Neural crest cell (in vitro differentiated cells): ENCODE measurements at regions not wholly inside any gene's neighbourhood (a gene's known extent, or its start where the extent isn't known, plus 50 kb on each side); places are given as distances from the start of the nearest gene placed in this dataset.
"Not testable (repeated sequence)": the region's sequence is repeated elsewhere in the genome, so short reads cannot be mapped to it uniquely, and the experiment has no call there.

ENCODE experiments used
- DNase-seq: peaks from one replicate; pipeline ENCODE4 v3.0.0; 2021; ENCODE audit warnings: low read depth, mixed read lengths, low spot score
- H3K27ac Mint-ChIP-seq: one replicate; pipeline ENCODE4 v1.8.0; 2021; ENCODE audit warnings: mild to moderate bottlenecking, mixed read lengths; ENCODE audit not compliant: unreplicated experiment
- H3K27me3 Mint-ChIP-seq: 2 replicates; pipeline ENCODE4 v1.8.0; 2021; ENCODE audit warnings: low read depth, mild to moderate bottlenecking, mixed read lengths
- H3K36me3 Mint-ChIP-seq: 2 replicates; pipeline ENCODE4 v1.8.0; 2021; ENCODE audit warnings: low read depth, mild to moderate bottlenecking, mixed read lengths
- H3K4me1 Mint-ChIP-seq: 2 replicates; pipeline ENCODE4 v1.8.0; 2021; ENCODE audit warnings: mixed read lengths
- H3K4me3 Mint-ChIP-seq: one replicate; pipeline ENCODE4 v1.8.0; 2021; ENCODE audit warnings: mild to moderate bottlenecking, mixed read lengths
- H3K9me3 Mint-ChIP-seq: 2 replicates; pipeline ENCODE4 v1.8.0; 2021; ENCODE audit warnings: mixed read lengths
- TF ChIP-seq, protein P1 (sequence below): fragments of 200-600 bp; sonication (generic); conservative IDR thresholded peaks from 2 replicates; pipeline ENCODE4 v1.5.0; 2021; ENCODE audit warnings: antibody characterized with exemption, mild to moderate bottlenecking

DNA sequence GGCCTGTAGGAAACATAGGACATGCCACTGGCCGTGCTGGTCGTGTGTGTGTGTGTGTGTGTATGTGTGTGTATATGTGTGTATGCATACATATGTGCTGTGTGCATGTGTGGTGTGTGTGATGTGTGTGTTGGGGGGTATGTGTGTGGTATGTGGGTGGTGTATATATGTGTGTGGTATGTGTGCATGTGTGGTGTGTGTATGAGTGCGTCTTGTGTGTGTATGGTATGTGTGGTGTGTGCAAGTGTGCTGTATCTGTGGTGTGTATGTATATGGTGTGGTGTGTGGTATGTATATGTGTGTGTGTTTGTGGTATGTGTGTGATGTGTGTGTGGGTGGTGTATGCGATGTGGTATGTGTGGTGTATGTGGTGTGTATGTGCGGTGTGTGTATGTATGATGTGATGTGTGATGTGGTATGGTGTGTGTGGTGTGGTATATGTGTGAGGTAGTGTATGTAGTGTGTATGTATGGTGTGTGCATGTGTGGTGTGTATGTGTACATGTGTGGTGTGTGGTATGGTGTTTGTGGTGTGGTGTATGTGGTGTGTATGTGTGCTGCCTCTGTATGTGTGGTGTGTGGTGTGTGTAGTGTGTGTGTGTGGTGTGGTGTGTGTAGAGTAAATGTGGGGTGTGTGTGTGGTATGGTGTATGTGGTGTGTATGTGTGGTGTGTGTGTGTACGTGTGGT lies 120.8 kb upstream of the CACHD1 start:
- no peak for DNase-seq
- peaks cover 6% of the 10 kb centered on the region for H3K27me3 Mint-ChIP-seq
- peaks cover under 1% of the 10 kb centered on the region for H3K4me1 Mint-ChIP-seq

DNA sequence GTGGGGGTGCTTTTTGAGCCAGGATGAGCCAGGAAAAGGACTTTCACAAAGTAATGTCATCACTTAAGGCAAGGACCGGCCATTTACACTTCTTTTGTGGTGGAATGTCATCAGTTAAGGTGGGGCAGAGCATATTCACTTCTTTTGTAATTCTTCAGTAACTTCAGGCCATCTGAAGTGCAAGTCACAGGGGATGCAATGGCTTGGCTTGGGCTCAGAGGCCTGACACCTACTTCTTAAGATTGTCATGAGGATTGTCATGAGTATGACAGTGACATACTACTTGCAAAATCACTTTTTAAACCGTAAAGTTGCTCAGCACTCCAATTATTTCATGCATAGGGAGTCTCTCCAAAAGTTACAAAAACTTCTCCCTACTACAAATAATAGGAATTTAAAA lies 114.4 kb upstream of the CACHD1 start:
- H3K9me3 Mint-ChIP-seq, H3K36me3 Mint-ChIP-seq, DNase-seq, H3K4me3 Mint-ChIP-seq, H3K27ac Mint-ChIP-seq: not testable (repeated sequence)
- Mint-ChIP-seq H3K27me3 (peaks cover 21% of the 10 kb centered on the region), H3K4me1 (peaks cover 26% of the 10 kb centered on the region)

More for the DNA sequence above, 120.8 kb upstream of the CACHD1 start:
- no peaks in the 10 kb centered on the region for H3K36me3 Mint-ChIP-seq
- TF ChIP-seq, protein P1, sequence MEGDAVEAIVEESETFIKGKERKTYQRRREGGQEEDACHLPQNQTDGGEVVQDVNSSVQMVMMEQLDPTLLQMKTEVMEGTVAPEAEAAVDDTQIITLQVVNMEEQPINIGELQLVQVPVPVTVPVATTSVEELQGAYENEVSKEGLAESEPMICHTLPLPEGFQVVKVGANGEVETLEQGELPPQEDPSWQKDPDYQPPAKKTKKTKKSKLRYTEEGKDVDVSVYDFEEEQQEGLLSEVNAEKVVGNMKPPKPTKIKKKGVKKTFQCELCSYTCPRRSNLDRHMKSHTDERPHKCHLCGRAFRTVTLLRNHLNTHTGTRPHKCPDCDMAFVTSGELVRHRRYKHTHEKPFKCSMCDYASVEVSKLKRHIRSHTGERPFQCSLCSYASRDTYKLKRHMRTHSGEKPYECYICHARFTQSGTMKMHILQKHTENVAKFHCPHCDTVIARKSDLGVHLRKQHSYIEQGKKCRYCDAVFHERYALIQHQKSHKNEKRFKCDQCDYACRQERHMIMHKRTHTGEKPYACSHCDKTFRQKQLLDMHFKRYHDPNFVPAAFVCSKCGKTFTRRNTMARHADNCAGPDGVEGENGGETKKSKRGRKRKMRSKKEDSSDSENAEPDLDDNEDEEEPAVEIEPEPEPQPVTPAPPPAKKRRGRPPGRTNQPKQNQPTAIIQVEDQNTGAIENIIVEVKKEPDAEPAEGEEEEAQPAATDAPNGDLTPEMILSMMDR, result no peak
- H3K27ac Mint-ChIP-seq, result no peak overlapping the region
- no peak overlapping the region for H3K4me3 Mint-ChIP-seq
- H3K9me3 Mint-ChIP-seq, result no peaks in the 10 kb centered on the region

DNA sequence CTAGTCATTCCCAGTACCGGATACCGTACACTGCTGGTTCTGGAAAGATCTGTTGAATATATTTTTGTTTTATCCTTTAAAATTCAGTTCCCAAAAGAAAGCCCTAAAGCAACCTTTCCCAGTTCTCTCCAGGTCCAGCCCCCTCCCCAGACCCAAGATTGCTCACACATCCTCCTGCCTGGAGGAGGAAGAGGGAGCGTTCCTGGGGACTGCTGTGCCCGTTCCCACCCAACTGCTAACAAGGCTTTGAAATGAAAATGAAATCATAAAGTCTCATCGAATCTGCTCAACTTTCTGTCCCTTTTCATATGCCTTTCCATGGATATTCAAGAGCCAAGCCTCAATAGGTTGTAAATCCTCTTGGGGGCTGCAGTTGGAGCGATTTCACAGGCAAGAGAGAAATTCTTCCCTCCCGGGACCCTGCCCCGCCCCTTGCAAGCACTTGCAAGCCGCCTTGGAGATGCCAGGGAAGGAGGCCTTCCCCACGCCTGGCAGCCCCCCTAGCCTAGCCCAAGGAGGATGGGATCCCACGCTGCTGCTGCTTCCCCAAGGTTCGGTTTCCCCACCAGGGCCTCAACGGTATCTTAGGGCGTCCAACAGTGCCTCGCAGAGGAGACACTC lies 113.2 kb upstream of the CACHD1 start:
- Mint-ChIP-seq H3K27ac (no peak overlapping the region), H3K4me1 (peaks cover 26% of the 10 kb centered on the region), H3K36me3 (no peaks in the 10 kb centered on the region), H3K4me3 (no peak overlapping the region), H3K9me3 (no peaks in the 10 kb centered on the region), H3K27me3 (peaks cover 21% of the 10 kb centered on the region)
- no peak for DNase-seq
- TF ChIP-seq, protein P1, result no peak

DNA sequence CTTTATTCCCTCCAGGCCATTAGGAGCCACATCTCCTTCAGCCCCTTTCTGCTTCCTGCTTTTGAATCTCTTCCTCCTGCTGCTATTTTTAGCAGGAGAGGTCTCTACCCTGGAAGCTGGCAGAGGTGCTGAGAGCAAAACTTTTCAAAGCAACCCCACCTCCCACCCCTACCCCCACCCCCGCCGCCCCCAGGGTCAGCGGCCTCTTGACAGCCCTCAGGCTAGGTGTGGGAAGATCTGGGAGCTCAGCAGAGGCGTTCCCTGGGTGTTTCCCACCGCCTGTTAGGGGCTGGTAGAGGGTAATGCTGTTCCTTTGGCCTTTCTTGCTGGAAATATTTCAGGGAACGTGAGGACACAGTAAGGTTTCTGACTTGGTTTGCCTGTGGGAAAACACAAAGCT lies 112.5 kb upstream of the CACHD1 start:
- no peak overlapping the region for H3K27ac Mint-ChIP-seq
- TF ChIP-seq, protein P1, result no peak
- peaks cover 21% of the 10 kb centered on the region for H3K27me3 Mint-ChIP-seq
- no peak overlapping the region for H3K4me3 Mint-ChIP-seq
- H3K9me3 Mint-ChIP-seq, result no peaks in the 10 kb centered on the region
- H3K36me3 Mint-ChIP-seq, result no peaks in the 10 kb centered on the region
- H3K4me1 Mint-ChIP-seq, result peaks cover 26% of the 10 kb centered on the region
- no peak for DNase-seq

DNA sequence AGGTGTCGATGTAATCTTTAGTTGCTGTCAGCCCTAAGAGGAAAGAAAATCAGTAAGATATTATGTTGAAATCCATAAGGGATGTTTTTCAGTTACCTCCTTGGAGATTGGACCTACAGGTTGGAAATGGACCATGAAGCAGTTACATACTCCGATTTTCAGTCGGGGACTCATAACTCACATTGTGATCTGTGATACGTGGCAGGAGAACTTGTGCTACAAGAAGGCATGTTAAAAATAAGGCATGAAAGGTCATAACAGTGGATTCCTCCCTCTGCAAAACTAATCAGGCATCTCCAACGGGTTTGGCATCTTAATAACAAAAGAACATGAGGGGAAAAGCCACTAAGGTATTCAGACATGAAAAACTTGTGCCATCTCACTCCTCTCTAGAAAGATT lies 111.2 kb upstream of the CACHD1 start:
- Mint-ChIP-seq H3K4me1 (peaks cover 26% of the 10 kb centered on the region), H3K9me3 (no peaks in the 10 kb centered on the region), H3K27ac (peak overlapping the region; percentile 14), H3K4me3 (no peak overlapping the region), H3K27me3 (peaks cover 18% of the 10 kb centered on the region), H3K36me3 (no peaks in the 10 kb centered on the region)
- no peak for DNase-seq
- TF ChIP-seq, protein P1, result no peak

DNA sequence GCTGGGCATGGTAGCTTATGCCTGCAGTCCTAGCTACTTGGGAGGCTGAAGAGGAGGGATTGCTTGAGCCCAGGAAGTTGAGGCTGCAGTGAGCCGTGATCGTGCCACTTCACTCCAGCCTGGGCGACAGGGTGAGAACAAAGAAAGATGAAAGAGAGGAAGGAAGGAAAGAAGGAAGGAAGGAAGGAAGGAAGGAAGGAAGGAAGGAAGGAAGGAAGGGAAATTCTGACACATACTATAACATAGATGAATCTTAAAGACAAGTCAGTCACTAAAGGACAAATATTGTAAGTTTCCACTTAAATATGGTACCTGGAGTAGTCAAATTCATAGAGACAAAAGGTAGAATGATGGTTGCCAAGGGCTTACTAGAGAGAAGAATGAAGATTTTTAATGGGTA lies 108.0 kb upstream of the CACHD1 start:
- no peak overlapping the region for H3K4me3 Mint-ChIP-seq
- TF ChIP-seq, protein P1, result no peak
- no peak overlapping the region for H3K27ac Mint-ChIP-seq
- no peak for DNase-seq
- H3K9me3 Mint-ChIP-seq, result no peaks in the 10 kb centered on the region
- no peaks in the 10 kb centered on the region for H3K27me3 Mint-ChIP-seq
- H3K4me1 Mint-ChIP-seq, result peaks cover 15% of the 10 kb centered on the region
- H3K36me3 Mint-ChIP-seq, result no peaks in the 10 kb centered on the region
